Panc1 (cell line): ENCODE measurements at regions not wholly inside any gene's neighbourhood (a gene's known extent, or its start where the extent isn't known, plus 50 kb on each side); places are given as distances from the start of the nearest gene placed in this dataset.

Experiments
- ATAC-seq: fragments of 200-7000 bp; cut with Tn5 transposase; 2 replicates; pipeline ENCODE4 v1.9.1; 2020; ENCODE audit warnings: mild to moderate bottlenecking, moderate library complexity
- BruUV-seq: library from RNA; stranded (reverse); fragments of 400-500 nt; replicated peaks from 2 replicates; lab custom pipeline; 2021; lab: Mats Ljungman, UMichigan
- CTCF ChIA-PET: fragments of 300-600 bp; sonication (Branson Sonifier 250); formaldehyde crosslinking; loops from one replicate; lab custom pipeline; 2022; ENCODE audit warnings: antibody characterized with exemption; lab: Charles Lee
- POLR2A ChIA-PET: fragments of 300-600 bp; sonication (Branson Sonifier 250); formaldehyde crosslinking; loops from one replicate; lab custom pipeline; 2022; ENCODE audit warnings: antibody characterized with exemption; lab: Charles Lee
- DNase-seq: peaks from one replicate; pipeline ENCODE4 v3.0.0-alpha.2; 2010; ENCODE audit warnings: low read depth, low spot score
- H3K27ac ChIP-seq: 2 replicates; pipeline ENCODE4 v1.5.1; 2011; ENCODE audit warnings: mild to moderate bottlenecking, low read length, inconsistent platforms
- H3K27me3 ChIP-seq: fragments of 200-500 bp; sonication (Bioruptor generic); 2 replicates; pipeline ENCODE4 v1.6.0; 2014; ENCODE audit warnings: low read length, inconsistent platforms; ENCODE audit not compliant: control insufficient read depth, insufficient read depth
- H3K36me3 ChIP-seq: fragments of 200-500 bp; sonication (Bioruptor generic); 2 replicates; pipeline ENCODE4 v1.5.1; 2014; ENCODE audit warnings: inconsistent platforms, mild to moderate bottlenecking, low read length, moderate library complexity; ENCODE audit not compliant: control insufficient read depth, insufficient read depth
- H3K4me1 ChIP-seq: 2 replicates; pipeline ENCODE4 v1.5.1; 2011; ENCODE audit warnings: inconsistent platforms, mild to moderate bottlenecking, low read length, moderate library complexity; ENCODE audit not compliant: control insufficient read depth, insufficient read depth
- H3K4me3 ChIP-seq, 2 experiments: 2 replicates each; pipeline ENCODE4 v1.5.1; 2011 to 2012; ENCODE audit warnings: low read depth in 2 of 2, low read length in 2 of 2, mild to moderate bottlenecking in 2 of 2, inconsistent platforms in 1 of 2, moderate library complexity in 1 of 2
- H3K9me3 ChIP-seq: fragments of 200-500 bp; sonication (Bioruptor generic); 2 replicates; pipeline ENCODE4 v1.5.1; 2014; ENCODE audit warnings: low read depth, mild to moderate bottlenecking, inconsistent platforms, low read length, moderate library complexity; ENCODE audit not compliant: control insufficient read depth, insufficient read depth
- CTCF ChIP-seq: fragments of 450-650 bp; IDR thresholded peaks from 2 replicates; pipeline ENCODE4 v1.5.1; 2017; ENCODE audit warnings: mild to moderate bottlenecking
- POLR2AphosphoS5 ChIP-seq: IDR thresholded peaks from 2 replicates; pipeline ENCODE4 v1.6.1; 2012; ENCODE audit warnings: mild to moderate bottlenecking, low read depth, low read length, moderate library complexity
- SIN3A ChIP-seq: IDR thresholded peaks from 2 replicates; pipeline ENCODE4 v1.6.1; 2012; ENCODE audit warnings: low read depth, mild to moderate bottlenecking, low read length, moderate library complexity, borderline replicate concordance; ENCODE audit not compliant: insufficient read depth
- TCF7L2 ChIP-seq: IDR thresholded peaks from 2 replicates; pipeline ENCODE4 v1.6.1; 2011; ENCODE audit warnings: mild to moderate bottlenecking, low read depth, low read length, inconsistent platforms
- in situ Hi-C: cut with HindIII; loops from 2 replicates; pipeline ENCODE4 v1.10.0; 2016; ENCODE audit warnings: low sequenced_read_pairs, low pct_unique_long_range_greater_than_20kb
- intact Hi-C: fragments of 100-400 bp; cut with micrococcal nuclease; formaldehyde crosslinking; loops from one replicate; pipeline ENCODE4 v1.10.0; 2022; ENCODE audit not compliant: unreplicated experiment
- TF ChIP-seq, protein P1 (sequence below), 2 experiments: IDR thresholded peaks; 2 replicates each; pipeline ENCODE4 v1.6.1; 2011 to 2012; ENCODE audit warnings: low read depth in 2 of 2, control low read depth in 1 of 2, low read length in 1 of 2, mild to moderate bottlenecking in 1 of 2, moderate library complexity in 1 of 2; ENCODE audit not compliant: insufficient read depth in 1 of 2

DNA sequence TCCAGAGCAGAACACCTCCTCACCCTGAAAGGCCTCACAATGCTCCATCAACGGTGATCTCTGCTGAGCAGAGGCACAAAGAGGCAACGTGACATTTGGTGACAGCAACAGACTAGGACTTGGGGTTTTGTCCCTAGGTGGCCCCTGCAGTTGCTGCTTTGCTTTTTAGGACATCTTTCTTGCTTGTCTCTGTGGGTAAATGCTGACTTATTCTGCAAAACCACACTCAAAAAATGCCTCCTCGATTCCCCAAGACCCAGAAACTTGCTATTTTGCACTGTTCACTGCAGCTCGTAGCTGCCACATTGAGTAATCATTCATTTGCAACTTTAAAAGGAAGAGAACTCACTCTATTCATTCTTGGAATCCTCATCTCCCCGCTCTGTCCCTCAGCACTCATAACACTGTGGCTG is 209.9 kb downstream of the LY86 start:
- Histone ChIP-seq H3K4me3 (no peak overlapping the region), H3K9me3 (no peaks in the 10 kb centered on the region), H3K36me3 (no peaks in the 10 kb centered on the region), H3K27me3 (no peaks in the 10 kb centered on the region), H3K27ac (no peak overlapping the region), H3K4me1 (no peaks in the 10 kb centered on the region)
- no peak for DNase-seq
- in situ Hi-C loops, result no loop called here
- intact Hi-C loops, result no loop called here
- CTCF ChIA-PET, result no interaction called here
- no peak for ATAC-seq
- TF ChIP-seq, protein P1, sequence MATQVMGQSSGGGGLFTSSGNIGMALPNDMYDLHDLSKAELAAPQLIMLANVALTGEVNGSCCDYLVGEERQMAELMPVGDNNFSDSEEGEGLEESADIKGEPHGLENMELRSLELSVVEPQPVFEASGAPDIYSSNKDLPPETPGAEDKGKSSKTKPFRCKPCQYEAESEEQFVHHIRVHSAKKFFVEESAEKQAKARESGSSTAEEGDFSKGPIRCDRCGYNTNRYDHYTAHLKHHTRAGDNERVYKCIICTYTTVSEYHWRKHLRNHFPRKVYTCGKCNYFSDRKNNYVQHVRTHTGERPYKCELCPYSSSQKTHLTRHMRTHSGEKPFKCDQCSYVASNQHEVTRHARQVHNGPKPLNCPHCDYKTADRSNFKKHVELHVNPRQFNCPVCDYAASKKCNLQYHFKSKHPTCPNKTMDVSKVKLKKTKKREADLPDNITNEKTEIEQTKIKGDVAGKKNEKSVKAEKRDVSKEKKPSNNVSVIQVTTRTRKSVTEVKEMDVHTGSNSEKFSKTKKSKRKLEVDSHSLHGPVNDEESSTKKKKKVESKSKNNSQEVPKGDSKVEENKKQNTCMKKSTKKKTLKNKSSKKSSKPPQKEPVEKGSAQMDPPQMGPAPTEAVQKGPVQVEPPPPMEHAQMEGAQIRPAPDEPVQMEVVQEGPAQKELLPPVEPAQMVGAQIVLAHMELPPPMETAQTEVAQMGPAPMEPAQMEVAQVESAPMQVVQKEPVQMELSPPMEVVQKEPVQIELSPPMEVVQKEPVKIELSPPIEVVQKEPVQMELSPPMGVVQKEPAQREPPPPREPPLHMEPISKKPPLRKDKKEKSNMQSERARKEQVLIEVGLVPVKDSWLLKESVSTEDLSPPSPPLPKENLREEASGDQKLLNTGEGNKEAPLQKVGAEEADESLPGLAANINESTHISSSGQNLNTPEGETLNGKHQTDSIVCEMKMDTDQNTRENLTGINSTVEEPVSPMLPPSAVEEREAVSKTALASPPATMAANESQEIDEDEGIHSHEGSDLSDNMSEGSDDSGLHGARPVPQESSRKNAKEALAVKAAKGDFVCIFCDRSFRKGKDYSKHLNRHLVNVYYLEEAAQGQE (IDR thresholded peaks at IDR 0.05; ENCODE audit: insufficient read depth in 1 of 2, low read depth in 2 of 2, low read length in 1 of 2), result no peak
- no peak for TF ChIP-seq TCF7L2
- TF ChIP-seq SIN3A, result no peak
- no peak for TF ChIP-seq POLR2AphosphoS5
- TF ChIP-seq CTCF, result no peak
- POLR2A ChIA-PET, result no interaction called here
- no TSS peak for BruUV-seq

GRCh38 chr6:6801005-6801335 is 212.4 kb downstream of the LY86 start:
- intact Hi-C loops (no loop called here), in situ Hi-C loops (no loop called here)
- ChIA-PET POLR2A (no interaction called here), CTCF (no interaction called here)
- TF ChIP-seq TCF7L2, result no peak
- TF ChIP-seq SIN3A, result no peak
- no peak for TF ChIP-seq CTCF
- TF ChIP-seq, protein P1 (IDR thresholded peaks at IDR 0.05; ENCODE audit: insufficient read depth in 1 of 2, low read depth in 2 of 2, low read length in 1 of 2), result no peak
- no peak for TF ChIP-seq POLR2AphosphoS5
- ATAC-seq, result no peak
- no peaks in the 10 kb centered on the region for H3K9me3 ChIP-seq
- no peaks in the 10 kb centered on the region for H3K36me3 ChIP-seq
- no peaks in the 10 kb centered on the region for H3K4me1 ChIP-seq
- no peak overlapping the region for H3K4me3 ChIP-seq
- no TSS peak for BruUV-seq
- no peak overlapping the region for H3K27ac ChIP-seq
- no peaks in the 10 kb centered on the region for H3K27me3 ChIP-seq
- DNase-seq, result no peak
